ENCODE measurements at regions not wholly inside any gene's neighbourhood (a gene's known extent, or its start where the extent isn't known, plus 50 kb on each side); places are given as distances from the start of the nearest gene placed in this dataset.
"Not testable (repeated sequence)": the region's sequence is repeated elsewhere in the genome, so short reads cannot be mapped to it uniquely, and the experiment has no call there.

GRCh38 chr3:176347424-176348146 lies 849.7 kb downstream of the TBL1XR1 start:
- no peak for ATAC-seq (replicated peaks)
- Mint-ChIP-seq H3K9me3 (peaks cover 3 to 8% of the 10 kb centered on the region in 2 donors), H3K4me3 (no peak overlapping the region), H3K4me1 (no peaks in the 10 kb centered on the region), H3K27me3 (no peaks in the 10 kb centered on the region), H3K27ac (no peak overlapping the region), H3K36me3 (peaks cover 0 to 1% of the 10 kb centered on the region in 2 donors)
- DNase-seq: no peak

GRCh38 chr3:176341963-176342362 lies 855.3 kb downstream of the TBL1XR1 start:
- DNase-seq: no peak
- peaks cover 2 to 6% of the 10 kb centered on the region in 2 donors for H3K9me3 Mint-ChIP-seq
- no peak for ATAC-seq (replicated peaks)
- no peak overlapping the region for H3K27ac Mint-ChIP-seq
- no peaks in the 10 kb centered on the region for H3K4me1 Mint-ChIP-seq
- no peaks in the 10 kb centered on the region for H3K27me3 Mint-ChIP-seq
- no peak overlapping the region for H3K4me3 Mint-ChIP-seq
- H3K36me3 Mint-ChIP-seq: no peaks in the 10 kb centered on the region

- Mint-ChIP-seq H3K4me1 (no peaks in the 10 kb centered on the region), H3K27me3 (no peaks in the 10 kb centered on the region), H3K36me3 (no peaks in the 10 kb centered on the region), H3K27ac (no peak overlapping the region), H3K4me3 (no peak overlapping the region), H3K9me3 (peaks cover 8 to 19% of the 10 kb centered on the region in 2 donors)
- DNase-seq: no peak
- no peak for ATAC-seq (replicated peaks)
Observed at GRCh38 chr3:176328666-176329065, 868.6 kb downstream of the TBL1XR1 start.

GRCh38 chr3:176328198-176328597 lies 869.1 kb downstream of the TBL1XR1 start:
- Mint-ChIP-seq H3K4me3 (no peak overlapping the region), H3K27me3 (no peaks in the 10 kb centered on the region), H3K4me1 (no peaks in the 10 kb centered on the region), H3K36me3 (no peaks in the 10 kb centered on the region), H3K27ac (no peak overlapping the region), H3K9me3 (peaks cover 11 to 23% of the 10 kb centered on the region in 2 donors)
- DNase-seq: no peak
- ATAC-seq (replicated peaks): no peak

GRCh38 chr3:176326894-176327490 lies 870.3 kb downstream of the TBL1XR1 start:
- H3K4me1 Mint-ChIP-seq; H3K36me3 Mint-ChIP-seq; H3K27ac Mint-ChIP-seq; H3K4me3 Mint-ChIP-seq; DNase-seq; H3K27me3 Mint-ChIP-seq; ATAC-seq (replicated peaks): not testable (repeated sequence)
- peaks cover 13 to 24% of the 10 kb centered on the region in 2 donors for H3K9me3 Mint-ChIP-seq

- not testable (repeated sequence) for ATAC-seq (replicated peaks); H3K27me3 Mint-ChIP-seq; H3K27ac Mint-ChIP-seq; H3K4me3 Mint-ChIP-seq; H3K36me3 Mint-ChIP-seq; DNase-seq; H3K4me1 Mint-ChIP-seq
- H3K9me3 Mint-ChIP-seq: peaks cover 15 to 28% of the 10 kb centered on the region in 2 donors
Observed at GRCh38 chr3:176321532-176321931, 875.8 kb downstream of the TBL1XR1 start.

- no peak overlapping the region for H3K4me3 Mint-ChIP-seq
- no peaks in the 10 kb centered on the region for H3K4me1 Mint-ChIP-seq
- no peak for ATAC-seq (replicated peaks)
- peaks cover 15 to 25% of the 10 kb centered on the region in 2 donors for H3K9me3 Mint-ChIP-seq
- no peak overlapping the region for H3K27ac Mint-ChIP-seq
- no peaks in the 10 kb centered on the region for H3K27me3 Mint-ChIP-seq
- DNase-seq: no peak
- H3K36me3 Mint-ChIP-seq: no peaks in the 10 kb centered on the region
Observed at GRCh38 chr3:176321099-176321498, 876.2 kb downstream of the TBL1XR1 start.

GRCh38 chr3:176313426-176313825 lies 883.9 kb downstream of the TBL1XR1 start:
- peaks cover 2 to 7% of the 10 kb centered on the region in 2 donors for H3K9me3 Mint-ChIP-seq
- H3K36me3 Mint-ChIP-seq: no peaks in the 10 kb centered on the region
- no peak for DNase-seq
- no peak overlapping the region for H3K27ac Mint-ChIP-seq
- ATAC-seq (replicated peaks): no peak
- H3K27me3 Mint-ChIP-seq: no peaks in the 10 kb centered on the region
- no peaks in the 10 kb centered on the region for H3K4me1 Mint-ChIP-seq
- no peak overlapping the region for H3K4me3 Mint-ChIP-seq

GRCh38 chr3:176310641-176311040 lies 886.6 kb downstream of the TBL1XR1 start:
- Mint-ChIP-seq H3K9me3 (peaks cover 2 to 5% of the 10 kb centered on the region in 2 donors), H3K4me1 (no peaks in the 10 kb centered on the region), H3K4me3 (no peak overlapping the region), H3K27me3 (no peaks in the 10 kb centered on the region), H3K27ac (no peak overlapping the region), H3K36me3 (no peaks in the 10 kb centered on the region)
- DNase-seq (no peak), ATAC-seq (replicated peaks) (no peak)

- H3K27ac Mint-ChIP-seq: no peak overlapping the region
- no peaks in the 10 kb centered on the region for H3K4me1 Mint-ChIP-seq
- H3K9me3 Mint-ChIP-seq: peaks cover 0 to 2% of the 10 kb centered on the region in 2 donors
- no peaks in the 10 kb centered on the region for H3K36me3 Mint-ChIP-seq
- H3K4me3 Mint-ChIP-seq: no peak overlapping the region
- DNase-seq: no peak
- no peak for ATAC-seq (replicated peaks)
- H3K27me3 Mint-ChIP-seq: no peaks in the 10 kb centered on the region
Observed at GRCh38 chr3:176302271-176302670, 895.0 kb downstream of the TBL1XR1 start.

- DNase-seq (no peak), ATAC-seq (replicated peaks) (no peak)
- Mint-ChIP-seq H3K36me3 (no peaks in the 10 kb centered on the region), H3K27ac (no peak overlapping the region), H3K4me3 (no peak overlapping the region), H3K4me1 (no peaks in the 10 kb centered on the region), H3K9me3 (peaks cover 0 to 4% of the 10 kb centered on the region in 2 donors), H3K27me3 (no peaks in the 10 kb centered on the region)
Observed at GRCh38 chr3:176296066-176296597, 901.1 kb downstream of the TBL1XR1 start.

GRCh38 chr3:176293276-176293675 lies 904.0 kb downstream of the TBL1XR1 start:
- Mint-ChIP-seq H3K27me3 (no peaks in the 10 kb centered on the region), H3K4me3 (no peak overlapping the region), H3K27ac (no peak overlapping the region), H3K4me1 (no peaks in the 10 kb centered on the region), H3K9me3 (peaks cover 0 to 3% of the 10 kb centered on the region in 2 donors), H3K36me3 (no peaks in the 10 kb centered on the region)
- DNase-seq (no peak), ATAC-seq (replicated peaks) (no peak)

GRCh38 chr3:176286476-176287085 lies 910.7 kb downstream of the TBL1XR1 start:
- Mint-ChIP-seq H3K4me1 (no peaks in the 10 kb centered on the region), H3K4me3 (no peak overlapping the region), H3K36me3 (no peaks in the 10 kb centered on the region), H3K9me3 (no peaks in the 10 kb centered on the region), H3K27ac (no peak overlapping the region), H3K27me3 (no peaks in the 10 kb centered on the region)
- DNase-seq: no peak
- no peak for ATAC-seq (replicated peaks)

- H3K27ac Mint-ChIP-seq: no peak overlapping the region
- H3K36me3 Mint-ChIP-seq: no peaks in the 10 kb centered on the region
- H3K9me3 Mint-ChIP-seq: peaks cover 0 to 2% of the 10 kb centered on the region in 2 donors
- H3K4me1 Mint-ChIP-seq: no peaks in the 10 kb centered on the region
- no peak overlapping the region for H3K4me3 Mint-ChIP-seq
- no peaks in the 10 kb centered on the region for H3K27me3 Mint-ChIP-seq
- no peak for ATAC-seq (replicated peaks)
- DNase-seq: no peak
Observed at GRCh38 chr3:176275538-176275937, 921.7 kb downstream of the TBL1XR1 start.

- H3K4me1 Mint-ChIP-seq: no peaks in the 10 kb centered on the region
- peaks cover 0 to 2% of the 10 kb centered on the region in 2 donors for H3K9me3 Mint-ChIP-seq
Observed at GRCh38 chr3:176275113-176275512, 922.2 kb downstream of the TBL1XR1 start.

More at GRCh38 chr3:176275113-176275512, 922.2 kb downstream of the TBL1XR1 start:
- Mint-ChIP-seq H3K36me3 (no peaks in the 10 kb centered on the region), H3K4me3 (no peak overlapping the region), H3K27ac (no peak overlapping the region), H3K27me3 (no peaks in the 10 kb centered on the region)
- DNase-seq (no peak), ATAC-seq (replicated peaks) (no peak)

All from stimulated activated naive B cell treated with anti-CD40 and anti-IgM and Interleukin-4, amounts not matched to agents 10 μg/mL and 1 μg/mL and 100 μg/mL, for 72 hours (primary cell).